A549 (cell line): ENCODE measurements at regions not wholly inside any gene's neighbourhood (a gene's known extent, or its start where the extent isn't known, plus 50 kb on each side); places are given as distances from the start of the nearest gene placed in this dataset.

Experiments
- CEBPB ChIP-seq, 2 experiments: fragments of >200 bp in 1 of 2; sonication (Bioruptor Twin) in 1 of 2; formaldehyde crosslinking in 1 of 2; IDR thresholded peaks; 2 replicates each; pipeline ENCODE4 v1.6.1; 2012 to 2016
- NR3C1 ChIP-seq: fragments of >200 bp; sonication (Bioruptor Twin); formaldehyde crosslinking; IDR thresholded peaks from 3 replicates; pipeline ENCODE4 v1.6.1; 2017
- POLR2A ChIP-seq: IDR thresholded peaks from 2 replicates; pipeline ENCODE4 v1.6.1; 2012; ENCODE audit warnings: mild to moderate bottlenecking, low read length
- SREBF2 ChIP-seq: fragments of 450-650 bp; IDR thresholded peaks from 2 replicates; pipeline ENCODE4 v1.6.1; 2014; ENCODE audit warnings: mild to moderate bottlenecking, moderate library complexity
- TP53 ChIP-seq: fragments of 250-450 bp; sonication (Bioruptor Pico); IDR thresholded peaks from 2 replicates; pipeline ENCODE4 v1.5.0; 2021; ENCODE audit warnings: mild to moderate bottlenecking, moderate library complexity
- TF ChIP-seq, protein P1 (sequence below): fragments of 450-650 bp; IDR thresholded peaks from 2 replicates; pipeline ENCODE4 v1.6.1; 2014; ENCODE audit warnings: antibody characterized with exemption
- TF ChIP-seq, protein P2 (sequence below): fragments of >200 bp; sonication (Bioruptor Twin); formaldehyde crosslinking; IDR thresholded peaks from 3 replicates; pipeline ENCODE4 v1.5.1; 2016

DNA sequence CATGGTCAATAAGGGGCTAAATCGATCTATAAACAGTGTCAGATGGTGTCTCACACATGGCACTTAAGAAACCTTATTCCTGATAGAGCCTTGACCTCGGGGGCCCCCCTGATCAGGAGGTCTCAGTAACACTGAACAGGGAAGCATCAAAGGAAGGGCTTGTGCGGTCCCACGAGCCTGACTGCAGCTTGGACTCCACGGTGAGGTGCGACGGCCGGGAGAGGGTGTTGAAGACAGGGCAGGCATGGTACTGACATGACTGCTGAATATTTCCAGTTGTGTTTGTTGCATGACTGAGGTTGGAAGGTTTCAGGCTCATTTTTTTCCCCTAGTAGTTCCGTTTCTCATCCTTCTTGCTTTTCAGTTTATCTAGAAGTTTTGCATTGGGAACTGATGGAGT lies 107.1 kb upstream of the JAG1 start:
- no peak for TF ChIP-seq CEBPB (IDR thresholded peaks at IDR 0.05)
- no peak for TF ChIP-seq TP53 (CRISPR knock-in tag)
- TF ChIP-seq, protein P1, sequence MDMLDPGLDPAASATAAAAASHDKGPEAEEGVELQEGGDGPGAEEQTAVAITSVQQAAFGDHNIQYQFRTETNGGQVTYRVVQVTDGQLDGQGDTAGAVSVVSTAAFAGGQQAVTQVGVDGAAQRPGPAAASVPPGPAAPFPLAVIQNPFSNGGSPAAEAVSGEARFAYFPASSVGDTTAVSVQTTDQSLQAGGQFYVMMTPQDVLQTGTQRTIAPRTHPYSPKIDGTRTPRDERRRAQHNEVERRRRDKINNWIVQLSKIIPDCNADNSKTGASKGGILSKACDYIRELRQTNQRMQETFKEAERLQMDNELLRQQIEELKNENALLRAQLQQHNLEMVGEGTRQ: no peak
- TF ChIP-seq, protein P2, sequence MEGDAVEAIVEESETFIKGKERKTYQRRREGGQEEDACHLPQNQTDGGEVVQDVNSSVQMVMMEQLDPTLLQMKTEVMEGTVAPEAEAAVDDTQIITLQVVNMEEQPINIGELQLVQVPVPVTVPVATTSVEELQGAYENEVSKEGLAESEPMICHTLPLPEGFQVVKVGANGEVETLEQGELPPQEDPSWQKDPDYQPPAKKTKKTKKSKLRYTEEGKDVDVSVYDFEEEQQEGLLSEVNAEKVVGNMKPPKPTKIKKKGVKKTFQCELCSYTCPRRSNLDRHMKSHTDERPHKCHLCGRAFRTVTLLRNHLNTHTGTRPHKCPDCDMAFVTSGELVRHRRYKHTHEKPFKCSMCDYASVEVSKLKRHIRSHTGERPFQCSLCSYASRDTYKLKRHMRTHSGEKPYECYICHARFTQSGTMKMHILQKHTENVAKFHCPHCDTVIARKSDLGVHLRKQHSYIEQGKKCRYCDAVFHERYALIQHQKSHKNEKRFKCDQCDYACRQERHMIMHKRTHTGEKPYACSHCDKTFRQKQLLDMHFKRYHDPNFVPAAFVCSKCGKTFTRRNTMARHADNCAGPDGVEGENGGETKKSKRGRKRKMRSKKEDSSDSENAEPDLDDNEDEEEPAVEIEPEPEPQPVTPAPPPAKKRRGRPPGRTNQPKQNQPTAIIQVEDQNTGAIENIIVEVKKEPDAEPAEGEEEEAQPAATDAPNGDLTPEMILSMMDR: no peak
- no peak for TF ChIP-seq NR3C1
- no peak for TF ChIP-seq POLR2A
- no peak for TF ChIP-seq SREBF2
